K562 (cell line): ENCODE measurements at regions not wholly inside any gene's neighbourhood (a gene's known extent, or its start where the extent isn't known, plus 50 kb on each side); places are given as distances from the start of the nearest gene placed in this dataset.

Source experiments
- ATAC-seq: fragments of 200-7000 bp; cut with Tn5 transposase; 3 replicates; pipeline ENCODE4 v1.9.1; 2020; ENCODE audit warnings: moderate library complexity
- BruUV-seq: library from RNA; stranded (reverse); fragments of 400-500 nt; replicated peaks from 2 replicates; lab custom pipeline; 2021; lab: Mats Ljungman, UMichigan
- CTCF ChIA-PET: fragments of 300-600 bp; formaldehyde crosslinking; extraction: SDS; loops from one replicate; lab custom pipeline; 2021; ENCODE audit warnings: low intra/inter-chr PET ratio; lab: Yijun Ruan, JAX
- POLR2A ChIA-PET: fragments of 300-600, 350-650 bp; sonication (Branson Sonifier 250); formaldehyde crosslinking; extraction: SDS; loops from one replicate; lab custom pipeline; 2021; ENCODE audit warnings: antibody characterized with exemption, inconsistent platforms; lab: Yijun Ruan, JAX
- DNase-seq, 4 experiments: peaks; one replicate each; pipeline versions ENCODE4 v3.0.0 to v3.0.0-alpha.2; 2011 to 2018; ENCODE audit warnings: low spot score in 3 of 4, mixed read lengths in 3 of 4; ENCODE audit errors: extremely low read depth in 1 of 4
- FAIRE-seq: peaks from 2 replicates; lab custom pipeline; 2011; peaks lifted over from hg19 to GRCh38; lab: Jason Lieb, UNC
- H2AFZ ChIP-seq: 2 replicates; pipeline ENCODE4 v1.6.0; 2011; ENCODE audit warnings: low read depth, low read length, control low read depth, inconsistent platforms
- H3K27ac ChIP-seq: fragments of 200-600 bp; 3 replicates; pipeline ENCODE4 v1.8.0; 2011; ENCODE audit warnings: low read depth, mild to moderate bottlenecking, control low read depth, inconsistent platforms, low read length, moderate library complexity, mixed read lengths; ENCODE audit errors: extremely low read depth
- H3K27me3 ChIP-seq, 2 experiments: fragments of 300-600 bp in 1 of 2; 2 replicates in 1 of 2; 3 replicates in 1 of 2; pipeline versions ENCODE4 v1.6.0 to v1.8.0; 2011; ENCODE audit warnings: inconsistent platforms in 2 of 2, low read length in 2 of 2, mild to moderate bottlenecking in 1 of 2, mixed read lengths in 1 of 2, moderate library complexity in 1 of 2; ENCODE audit not compliant: control insufficient read depth in 2 of 2, insufficient read depth in 2 of 2
- H3K36me3 ChIP-seq: fragments of 300-600 bp; 3 replicates; pipeline ENCODE4 v1.8.0; 2011; ENCODE audit warnings: mild to moderate bottlenecking, low read length, inconsistent platforms; ENCODE audit not compliant: control insufficient read depth, insufficient read depth
- H3K4me1 ChIP-seq, 2 experiments: fragments of 200-600 bp in 1 of 2; replicated peaks in 1 of 2; 2 replicates in 1 of 2; 3 replicates in 1 of 2; pipeline versions ENCODE4 v1.5.1 to v1.8.0; 2011; ENCODE audit warnings: inconsistent platforms in 2 of 2, low read length in 2 of 2, mild to moderate bottlenecking in 1 of 2, mixed read lengths in 1 of 2, moderate library complexity in 1 of 2; ENCODE audit not compliant: control insufficient read depth in 2 of 2, insufficient read depth in 2 of 2
- H3K4me2 ChIP-seq: 2 replicates; pipeline ENCODE4 v1.6.1; 2011; ENCODE audit warnings: low read length, control low read depth, inconsistent platforms, mixed read lengths; ENCODE audit not compliant: insufficient read depth
- H3K4me3 ChIP-seq: fragments of 200-600 bp; sonication (generic), shearing (Covaris generic); 2 replicates; pipeline ENCODE4 v1.5.1; 2016; ENCODE audit warnings: control low read depth, inconsistent platforms
- H3K79me2 ChIP-seq: fragments of 200-600 bp; 3 replicates; pipeline ENCODE4 v1.8.0; 2011; ENCODE audit warnings: low read length, inconsistent platforms; ENCODE audit not compliant: control insufficient read depth, insufficient read depth
- H3K9ac ChIP-seq, 2 experiments: 2 replicates each; pipeline versions ENCODE4 v1.6.0 to v1.6.1; 2011; ENCODE audit warnings: low read depth in 2 of 2, low read length in 2 of 2, control low read depth in 1 of 2, inconsistent platforms in 1 of 2, mild to moderate bottlenecking in 1 of 2, mixed read lengths in 1 of 2; ENCODE audit not compliant: insufficient read depth in 1 of 2
- H3K9me1 ChIP-seq: one replicate; pipeline ENCODE4 v1.6.0; 2011; ENCODE audit warnings: inconsistent platforms, mild to moderate bottlenecking, low read length, moderate library complexity; ENCODE audit not compliant: control insufficient read depth, insufficient read depth
- H3K9me3 ChIP-seq: replicated peaks from 2 replicates; pipeline ENCODE4 v1.5.1; 2011; ENCODE audit warnings: low read depth, low read length, inconsistent platforms; ENCODE audit not compliant: control insufficient read depth, insufficient read depth
- H4K20me1 ChIP-seq: replicated peaks from 2 replicates; pipeline ENCODE4 v1.6.1; 2011; ENCODE audit warnings: low read length, inconsistent platforms, mixed read lengths; ENCODE audit not compliant: control insufficient read depth, insufficient read depth
- ATF3 ChIP-seq, 2 experiments: fragments of 450-650 bp in 1 of 2; sonication (generic) in 1 of 2; formaldehyde crosslinking in 1 of 2; IDR thresholded peaks in 1 of 2; conservative IDR thresholded peaks in 1 of 2; 2 replicates each; pipeline versions ENCODE4 v1.6.1 to v1.8.1; 2016 to 2023; ENCODE audit warnings: mild to moderate bottlenecking in 2 of 2, moderate library complexity in 2 of 2, inconsistent platforms in 1 of 2, missing genetic modification reagents in 1 of 2
- EP300 ChIP-seq: IDR thresholded peaks from 2 replicates; pipeline ENCODE4 v1.6.1; 2012; ENCODE audit warnings: low read length, improper control_type of control experiment
- NCOA2 ChIP-seq, 2 experiments: fragments of 450-650 bp; IDR thresholded peaks; 2 replicates each; pipeline ENCODE4 v1.6.1; 2018; ENCODE audit warnings: mild to moderate bottlenecking in 2 of 2, moderate library complexity in 1 of 2; ENCODE audit not compliant: partially characterized antibody in 2 of 2
- POLR2AphosphoS2 ChIP-seq: IDR thresholded peaks from 2 replicates; pipeline ENCODE4 v1.6.1; 2012; ENCODE audit warnings: low read length, improper control_type of control experiment
- SMARCE1 ChIP-seq: fragments of 450-650 bp; IDR thresholded peaks from 2 replicates; pipeline ENCODE4 v1.7.1; 2016; ENCODE audit warnings: mild to moderate bottlenecking
- TBL1XR1 ChIP-seq, 2 experiments: IDR thresholded peaks; 2 replicates each; pipeline ENCODE4 v1.6.1; 2012; ENCODE audit warnings: improper control_type of control experiment in 2 of 2, low read length in 2 of 2, mild to moderate bottlenecking in 1 of 2
- TBP ChIP-seq: optimal IDR thresholded peaks from 2 replicates; pipeline ENCODE3; 2011; ENCODE audit warnings: low read depth, low read length, improper control_type of control experiment
- ZFPM2 ChIP-seq: fragments of 250-450 bp; sonication (Bioruptor Pico); IDR thresholded peaks from 2 replicates; pipeline ENCODE4 v1.5.1; 2022; ENCODE audit warnings: mild to moderate bottlenecking
- ZNF239 ChIP-seq: fragments of 250-450 bp; sonication (Bioruptor Pico); IDR thresholded peaks from 2 replicates; pipeline ENCODE4 v1.4.0; 2020; ENCODE audit warnings: mild to moderate bottlenecking
- ZNF274 ChIP-seq: IDR thresholded peaks from 2 replicates; pipeline ENCODE4 v1.6.1; 2011; ENCODE audit warnings: low read depth, mild to moderate bottlenecking, low read length, moderate library complexity, borderline replicate concordance
- ZNF436 ChIP-seq: fragments of 250-450, 450-650 bp; sonication (Bioruptor Pico); formaldehyde crosslinking; IDR thresholded peaks from 2 replicates; pipeline ENCODE4 v1.7.0; 2020; ENCODE audit warnings: mild to moderate bottlenecking
- WGBS: fragments of 100-300 bp; shearing (Covaris generic); methylation state at CpG from one replicate; pipeline ENCODE4 v1.1.6; 2016; ENCODE audit warnings: low coverage, mixed read lengths; ENCODE audit not compliant: insufficient coverage; ENCODE audit errors: missing lambda C conversion rate; 5-methylcytosine and 5-hydroxymethylcytosine counted together
- in situ Hi-C: fragments of 300-500 bp; cut with MboI; formaldehyde crosslinking; loops from 4 replicates; pipeline ENCODE4 v1.15.0; 2018; ENCODE audit warnings: inconsistent platforms, mixed read lengths
- intact Hi-C: fragments of 100-400 bp; cut with micrococcal nuclease; formaldehyde crosslinking; loops from 2 replicates; pipeline ENCODE4 v1.14.2; 2022
- TF ChIP-seq, protein P1 (sequence below): fragments of 250-450 bp; sonication (Bioruptor Pico); IDR thresholded peaks from 2 replicates; pipeline ENCODE4 v1.8.0; 2022; ENCODE audit warnings: inconsistent platforms

DNA sequence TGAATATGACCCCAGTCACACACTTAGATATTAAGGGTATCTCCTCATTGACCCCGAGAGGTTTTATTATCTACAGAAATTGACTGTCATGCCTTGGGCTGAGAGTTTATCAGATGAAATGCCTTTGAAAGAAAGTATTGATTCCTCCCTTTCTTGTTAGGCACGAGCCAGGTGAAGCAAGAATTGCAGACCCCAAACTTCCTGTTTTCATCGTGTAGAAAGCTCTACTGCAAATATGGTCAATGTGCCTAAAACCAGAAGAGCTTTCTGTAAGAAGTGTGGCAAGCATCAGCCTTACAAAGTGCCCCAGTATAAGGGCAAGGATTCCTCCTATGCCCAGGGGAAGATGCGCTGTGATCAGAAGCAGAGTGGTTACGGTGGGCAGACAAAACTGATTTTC is 143.9 kb upstream of the FUT8 start (continued):
- TF ChIP-seq ATF3 (IDR thresholded peaks at IDR 0.05) (no peak), ATF3 (CRISPR knock-in tag; conservative IDR thresholded peaks at IDR 0.05) (no peak), ZFPM2 (no peak)

GRCh38 chr14:65269732-65270131 is 142.8 kb upstream of the FUT8 start:
- H3K79me2 ChIP-seq: no peaks in the 10 kb centered on the region
- no peaks in the 10 kb centered on the region for H3K36me3 ChIP-seq
- in situ Hi-C loops (no loop called here), intact Hi-C loops (no loop called here)
- peaks cover 0 to 10% of the 10 kb centered on the region in 2 experiments; a peak in 3 of 5 replicates for H3K4me1 ChIP-seq
- no peak overlapping the region for H3K4me3 ChIP-seq
- DNase-seq: no peak
- WGBS: 20% methylated on average over 1 of the region's 1 CpG
- no peak overlapping the region for H2AFZ ChIP-seq
- no peak for FAIRE-seq
- H3K4me2 ChIP-seq: no peak overlapping the region
- TF ChIP-seq ZNF239 (CRISPR knock-in tag) (no peak), EP300 (no peak), TBP (no peak), SMARCE1 (no peak), TBL1XR1 (IDR thresholded peaks at IDR 0.05; ENCODE audit: low read length in 2 of 2) (no peak), NCOA2 (IDR thresholded peaks at IDR 0.05; ENCODE audit: partially characterized antibody in 2 of 2) (no peak), POLR2AphosphoS2 (no peak), ZNF274 (no peak), ZNF436 (no peak)
- TF ChIP-seq, protein P1, sequence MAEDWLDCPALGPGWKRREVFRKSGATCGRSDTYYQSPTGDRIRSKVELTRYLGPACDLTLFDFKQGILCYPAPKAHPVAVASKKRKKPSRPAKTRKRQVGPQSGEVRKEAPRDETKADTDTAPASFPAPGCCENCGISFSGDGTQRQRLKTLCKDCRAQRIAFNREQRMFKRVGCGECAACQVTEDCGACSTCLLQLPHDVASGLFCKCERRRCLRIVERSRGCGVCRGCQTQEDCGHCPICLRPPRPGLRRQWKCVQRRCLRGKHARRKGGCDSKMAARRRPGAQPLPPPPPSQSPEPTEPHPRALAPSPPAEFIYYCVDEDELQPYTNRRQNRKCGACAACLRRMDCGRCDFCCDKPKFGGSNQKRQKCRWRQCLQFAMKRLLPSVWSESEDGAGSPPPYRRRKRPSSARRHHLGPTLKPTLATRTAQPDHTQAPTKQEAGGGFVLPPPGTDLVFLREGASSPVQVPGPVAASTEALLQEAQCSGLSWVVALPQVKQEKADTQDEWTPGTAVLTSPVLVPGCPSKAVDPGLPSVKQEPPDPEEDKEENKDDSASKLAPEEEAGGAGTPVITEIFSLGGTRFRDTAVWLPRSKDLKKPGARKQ (CRISPR knock-in tag): no peak
- TF ChIP-seq, all 486 proteins: peak for 0
- no peaks in the 10 kb centered on the region for H3K9me3 ChIP-seq
- no peaks in the 10 kb centered on the region for H3K9me1 ChIP-seq
- no peak overlapping the region for H3K27ac ChIP-seq
- no peaks in the 10 kb centered on the region; a peak in 1 of 5 replicates for H3K27me3 ChIP-seq
- H4K20me1 ChIP-seq: no peaks in the 10 kb centered on the region
- H3K9ac ChIP-seq: no peak overlapping the region
- ChIA-PET CTCF (no interaction called here), POLR2A (interaction anchor here (0.6 to 0.7 kb wide), 2 partner anchors 40 to 657 kb away, joined by 3 read pairs; no protein-coding TSS in a partner anchor)
- no peak for ATAC-seq
- no TSS peak for BruUV-seq
